GM20000 (cell line): ENCODE measurements at regions not wholly inside any gene's neighbourhood (a gene's known extent, or its start where the extent isn't known, plus 50 kb on each side); places are given as distances from the start of the nearest gene placed in this dataset.
"Not testable (repeated sequence)": the region's sequence is repeated elsewhere in the genome, so short reads cannot be mapped to it uniquely, and the experiment has no call there.

Source experiments
- DNase-seq: peaks from one replicate; pipeline ENCODE4 v3.0.0; 2012; ENCODE audit warnings: low spot score
- CTCF ChIP-seq: IDR thresholded peaks from 2 replicates; pipeline ENCODE4 v1.5.1; 2012; ENCODE audit warnings: mild to moderate bottlenecking, control low read depth; ENCODE audit errors: extremely low read depth, missing control alignments

- DNase-seq = no peak
Observed at GRCh38 chr13:76607866-76608265, 278.3 kb downstream of the KCTD12 start.

GRCh38 chr13:76600081-76600480, 286.1 kb downstream of the KCTD12 start:
- no peak for TF ChIP-seq CTCF
- no peak for DNase-seq

More at GRCh38 chr13:76607866-76608265, 278.3 kb downstream of the KCTD12 start:
- TF ChIP-seq CTCF = no peak

GRCh38 chr13:76597868-76598267, 288.3 kb downstream of the KCTD12 start:
- DNase-seq = no peak
- no peak for TF ChIP-seq CTCF

GRCh38 chr13:76596216-76596615, 290.0 kb downstream of the KCTD12 start:
- DNase-seq = no peak
- TF ChIP-seq CTCF = no peak

GRCh38 chr13:76594435-76594834, 291.8 kb downstream of the KCTD12 start:
- no peak for DNase-seq
- no peak for TF ChIP-seq CTCF

GRCh38 chr13:76586842-76587241, 299.4 kb downstream of the KCTD12 start:
- no peak for TF ChIP-seq CTCF
- no peak for DNase-seq

GRCh38 chr13:76579701-76580100, 306.5 kb downstream of the KCTD12 start:
- TF ChIP-seq CTCF = no peak
- DNase-seq = no peak

GRCh38 chr13:76575634-76576033, 310.6 kb downstream of the KCTD12 start:
- not testable (repeated sequence) for DNase-seq
